Esophagus muscularis mucosa (tissue), 3 donors: ENCODE measurements at regions not wholly inside any gene's neighbourhood (a gene's known extent, or its start where the extent isn't known, plus 50 kb on each side); places are given as distances from the start of the nearest gene placed in this dataset.

Source experiments
- CTCF ChIP-seq, 3 experiments: fragments of 200-600 bp in 2 of 3; fragments of 450-650 bp in 1 of 3; sonication (generic) in 2 of 3; IDR thresholded peaks; one replicate each; pipeline ENCODE4 v1.5.1; 2017 to 2019; ENCODE audit warnings: antibody characterized with exemption in 3 of 3, mild to moderate bottlenecking in 2 of 3, moderate library complexity in 1 of 3
- POLR2A ChIP-seq: fragments of 450-650 bp; IDR thresholded peaks from one replicate; pipeline ENCODE4 v1.6.1; 2017; ENCODE audit warnings: antibody characterized with exemption, moderate library complexity, mild to moderate bottlenecking, low read depth
- POLR2AphosphoS5 ChIP-seq, 2 donors: sonication (generic); formaldehyde crosslinking; IDR thresholded peaks; one replicate each; pipeline ENCODE4 v1.6.1; 2017; ENCODE audit warnings: antibody characterized with exemption in 2 of 2

- no peak for TF ChIP-seq CTCF (IDR thresholded peaks at IDR 0.05)
- no peak for TF ChIP-seq POLR2AphosphoS5 (IDR thresholded peaks at IDR 0.05)
- no peak for TF ChIP-seq POLR2A
These were observed 166.5 kb upstream of the LDB2 start for GRCh38 chr4:17064959-17065358.
